Small intestine (tissue), 7 donors: ENCODE measurements at regions not wholly inside any gene's neighbourhood (a gene's known extent, or its start where the extent isn't known, plus 50 kb on each side); places are given as distances from the start of the nearest gene placed in this dataset.

Source experiments
- DNase-seq, 2 donors: peaks; one replicate each; pipeline versions ENCODE4 v3.0.0 to v3.0.0-alpha.2; 2013
- FAIRE-seq: peaks from 2 replicates; lab custom pipeline; 2012; peaks lifted over from hg19 to GRCh38; lab: Jason Lieb, UNC
- H3K27ac ChIP-seq, 3 donors: one replicate each; pipeline ENCODE4 v1.5.1; 2013; ENCODE audit warnings: low read length in 2 of 3, mild to moderate bottlenecking in 2 of 3, control low read depth in 1 of 3, inconsistent platforms in 1 of 3, low read depth in 1 of 3, moderate library complexity in 1 of 3
- H3K27me3 ChIP-seq, 3 donors: one replicate each; pipeline ENCODE4 v1.6.1; 2013; ENCODE audit warnings: low read length in 3 of 3, inconsistent platforms in 1 of 3; ENCODE audit not compliant: control insufficient read depth in 3 of 3, insufficient read depth in 3 of 3
- H3K36me3 ChIP-seq, 3 donors: one replicate each; pipeline ENCODE4 v1.6.1; 2013; ENCODE audit warnings: low read length in 3 of 3, inconsistent platforms in 1 of 3, low read depth in 1 of 3, mild to moderate bottlenecking in 1 of 3, moderate library complexity in 1 of 3; ENCODE audit not compliant: control insufficient read depth in 3 of 3, insufficient read depth in 2 of 3
- H3K4me1 ChIP-seq, 3 donors: one replicate each; pipeline ENCODE4 v1.6.1; 2013; ENCODE audit warnings: low read length in 2 of 3, inconsistent platforms in 1 of 3, low read depth in 1 of 3, mild to moderate bottlenecking in 1 of 3, moderate library complexity in 1 of 3; ENCODE audit not compliant: control insufficient read depth in 3 of 3, insufficient read depth in 2 of 3
- H3K4me3 ChIP-seq, 3 donors: one replicate each; pipeline ENCODE4 v1.5.1; 2013; ENCODE audit warnings: low read length in 3 of 3, control low read depth in 1 of 3, inconsistent platforms in 1 of 3, low read depth in 1 of 3, mild to moderate bottlenecking in 1 of 3, moderate library complexity in 1 of 3
- H3K9me3 ChIP-seq, 2 donors: one replicate each; pipeline ENCODE4 v1.6.1; 2013; ENCODE audit warnings: low read depth in 1 of 2, low read length in 1 of 2; ENCODE audit not compliant: control insufficient read depth in 2 of 2, insufficient read depth in 1 of 2
- WGBS, 3 donors: extraction: QIAGEN DNeasy Blood & Tissue Kit; methylation state at CpG; one replicate each; pipeline ENCODE4 v1.1.7; 2013; 5-methylcytosine and 5-hydroxymethylcytosine counted together
- donor health status: healthy with polysubstance abuse.
- donor health status: control.
- donor health status: control.
- donor health status: Bipolar disorder and iron deficiency.
- donor health status: healthy.

DNA sequence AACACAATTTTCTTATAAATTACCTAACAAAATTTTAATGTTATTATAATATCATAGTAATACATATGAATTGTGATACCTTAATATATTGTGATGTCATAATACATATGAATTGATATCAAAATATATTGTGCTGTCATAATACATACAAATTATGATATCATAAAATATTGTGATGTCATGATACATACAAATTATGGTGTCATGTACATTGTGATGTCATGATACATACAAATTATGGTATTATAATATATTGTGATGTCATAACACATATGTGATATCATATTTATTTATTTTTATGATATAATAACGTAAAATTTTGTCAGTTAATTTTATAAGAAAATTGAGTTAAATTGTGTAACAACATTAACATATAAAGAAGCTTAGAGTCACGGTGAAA lies 1927.2 kb downstream of the TP53TG3F start:
- Histone ChIP-seq H3K27ac (no peak overlapping the region), H3K4me1 (no peaks in the 10 kb centered on the region), H3K9me3 (peaks cover 0 to 3% of the 10 kb centered on the region in 2 donors), H3K4me3 (no peak overlapping the region), H3K36me3 (no peaks in the 10 kb centered on the region), H3K27me3 (no peaks in the 10 kb centered on the region)
- WGBS, 3 donors, result 39 to 48% (median 47%) methylated on average over 2 of the region's 2 CpGs
- FAIRE-seq (peak; percentile 73), DNase-seq (no peak)

GRCh38 chr16:35391328-35391727 lies 1931.9 kb downstream of the TP53TG3F start:
- no peaks in the 10 kb centered on the region for H3K27me3 ChIP-seq
- no peak overlapping the region for H3K27ac ChIP-seq
- H3K9me3 ChIP-seq, result peaks cover 3 to 27% of the 10 kb centered on the region in 2 donors
- H3K4me1 ChIP-seq, result no peaks in the 10 kb centered on the region
- no peaks in the 10 kb centered on the region for H3K36me3 ChIP-seq
- no peak overlapping the region for H3K4me3 ChIP-seq
- DNase-seq, result peak in 1 of 2 donors; percentile 18
- 48 to 54% (median 52%) methylated on average over 10 of the region's 10 CpGs for WGBS, 3 donors
- no peak for FAIRE-seq

DNA sequence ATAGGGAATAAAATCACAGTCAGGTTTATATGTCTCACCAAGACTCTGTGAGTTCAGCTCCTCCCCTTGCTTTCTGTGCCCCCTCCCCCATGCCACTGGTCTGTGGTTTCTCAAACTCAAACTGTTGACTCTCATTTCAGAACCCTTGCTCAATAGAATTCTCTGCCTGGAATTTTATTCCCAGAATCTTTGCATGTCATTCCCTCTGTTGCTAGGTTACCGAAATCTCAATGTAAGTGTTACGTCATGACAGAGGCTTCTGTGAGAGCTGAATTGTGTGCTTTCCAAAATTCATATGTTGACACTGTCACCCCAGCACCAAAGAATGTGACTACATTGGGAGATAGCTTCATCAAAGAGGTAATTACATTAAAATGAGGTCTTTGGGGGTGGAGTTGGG lies 1938.8 kb downstream of the TP53TG3F start:
- 74 to 86% (median 76%) methylated on average over 2 of the region's 2 CpGs for WGBS, 3 donors
- Histone ChIP-seq H3K36me3 (no peaks in the 10 kb centered on the region), H3K4me3 (no peak overlapping the region), H3K27ac (no peak overlapping the region), H3K27me3 (no peaks in the 10 kb centered on the region), H3K4me1 (no peaks in the 10 kb centered on the region), H3K9me3 (peaks cover 0 to 21% of the 10 kb centered on the region in 2 donors)
- DNase-seq (no peak), FAIRE-seq (no peak)

DNA sequence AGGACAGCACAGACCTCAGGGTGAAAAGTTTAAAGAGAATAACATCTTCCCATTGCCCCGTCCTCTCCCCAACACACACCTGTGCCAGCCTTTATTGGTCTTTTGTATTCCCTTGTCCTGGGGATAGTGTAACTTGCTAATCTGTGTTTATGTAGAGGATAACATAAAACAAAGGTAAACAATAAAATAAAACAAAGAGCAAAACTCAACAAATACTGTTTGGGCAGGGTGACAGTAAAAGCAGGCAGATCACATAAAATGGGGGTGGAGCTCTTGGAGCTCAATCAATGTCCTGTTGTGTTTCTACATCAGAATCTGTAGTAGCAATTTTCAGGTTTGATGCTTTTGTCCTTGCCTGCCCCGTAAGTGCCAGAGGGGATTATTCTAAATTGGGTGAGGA lies 1939.7 kb downstream of the TP53TG3F start:
- 55 to 63% (median 61%) methylated on average over 2 of the region's 2 CpGs for WGBS, 3 donors
- no peaks in the 10 kb centered on the region for H3K36me3 ChIP-seq
- no peak for FAIRE-seq

GRCh38 chr16:35404273-35404672 lies 1944.9 kb downstream of the TP53TG3F start:
- Histone ChIP-seq H3K4me1 (no peaks in the 10 kb centered on the region), H3K4me3 (no peak overlapping the region), H3K36me3 (no peaks in the 10 kb centered on the region), H3K27me3 (no peaks in the 10 kb centered on the region), H3K27ac (no peak overlapping the region), H3K9me3 (peaks cover 1 to 3% of the 10 kb centered on the region in 2 donors)
- WGBS, 3 donors, result 60 to 72% (median 60%) methylated on average over 2 of the region's 2 CpGs
- FAIRE-seq, result no peak
- no peak for DNase-seq

More for the DNA sequence above, 1939.7 kb downstream of the TP53TG3F start:
- Histone ChIP-seq H3K4me3 (no peak overlapping the region), H3K4me1 (no peaks in the 10 kb centered on the region), H3K27ac (no peak overlapping the region), H3K9me3 (peaks cover 0 to 14% of the 10 kb centered on the region in 2 donors), H3K27me3 (no peaks in the 10 kb centered on the region)
- no peak for DNase-seq

- H3K4me1 ChIP-seq, result no peaks in the 10 kb centered on the region
- WGBS, 3 donors, result 31 to 57% (median 35%) methylated on average over 1 of the region's 1 CpG
- peaks cover under 1 to 1% of the 10 kb centered on the region in 2 donors for H3K9me3 ChIP-seq
- DNase-seq, result no peak
- H3K36me3 ChIP-seq, result no peaks in the 10 kb centered on the region
- FAIRE-seq, result no peak
- H3K27me3 ChIP-seq, result no peaks in the 10 kb centered on the region
- H3K27ac ChIP-seq, result no peak overlapping the region
- no peak overlapping the region for H3K4me3 ChIP-seq
Observed at GRCh38 chr16:35405526-35405925, 1946.1 kb downstream of the TP53TG3F start.

GRCh38 chr16:35409503-35409902 lies 1950.1 kb downstream of the TP53TG3F start:
- no peak overlapping the region for H3K27ac ChIP-seq
- DNase-seq (no peak), FAIRE-seq (peak; percentile 92)
- H3K27me3 ChIP-seq, result no peaks in the 10 kb centered on the region
- no peak overlapping the region for H3K4me3 ChIP-seq
- 52 to 74% (median 64%) methylated on average over 1 of the region's 1 CpG for WGBS, 3 donors
- H3K4me1 ChIP-seq, result no peaks in the 10 kb centered on the region
- no peaks in the 10 kb centered on the region for H3K36me3 ChIP-seq
- peaks cover 1 to 4% of the 10 kb centered on the region in 2 donors for H3K9me3 ChIP-seq

- H3K4me1 ChIP-seq, result no peaks in the 10 kb centered on the region
- peaks cover 4 to 7% of the 10 kb centered on the region in 2 donors for H3K9me3 ChIP-seq
- DNase-seq (no peak), FAIRE-seq (no peak)
- H3K4me3 ChIP-seq, result no peak overlapping the region
- H3K36me3 ChIP-seq, result no peaks in the 10 kb centered on the region
- H3K27me3 ChIP-seq, result no peaks in the 10 kb centered on the region
- H3K27ac ChIP-seq, result no peak overlapping the region
Observed at GRCh38 chr16:35410438-35410837, 1951.0 kb downstream of the TP53TG3F start.

DNA sequence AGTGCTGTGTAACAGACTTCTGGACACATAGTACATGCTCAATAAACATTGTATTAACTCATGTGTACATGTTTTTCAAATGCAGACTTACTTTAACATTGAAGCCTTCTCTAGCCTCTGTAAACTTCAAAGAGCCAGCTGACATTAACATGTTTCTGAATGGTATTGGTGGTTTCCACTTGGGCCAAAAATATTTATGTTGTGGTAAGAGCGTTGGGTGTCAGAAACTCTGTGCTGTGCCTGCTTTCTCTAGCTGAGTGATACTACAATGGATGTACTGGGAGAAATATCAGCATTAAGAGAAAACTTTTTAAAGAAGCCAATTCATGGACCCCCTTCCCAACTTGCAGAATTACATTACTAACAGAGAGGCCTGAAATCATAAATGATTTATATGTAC lies 1951.7 kb downstream of the TP53TG3F start:
- H3K9me3 ChIP-seq, result peaks cover 3 to 7% of the 10 kb centered on the region in 2 donors
- H3K4me1 ChIP-seq, result no peaks in the 10 kb centered on the region
- no peaks in the 10 kb centered on the region for H3K36me3 ChIP-seq
- DNase-seq (no peak), FAIRE-seq (no peak)
- no peaks in the 10 kb centered on the region for H3K27me3 ChIP-seq
- no peak overlapping the region for H3K4me3 ChIP-seq
- 63 to 68% (median 67%) methylated on average over 1 of the region's 1 CpG for WGBS, 3 donors
- H3K27ac ChIP-seq, result no peak overlapping the region
